Stimulated activated CD8-positive, alpha-beta memory T cell treated with anti-CD3 and anti-CD28 coated beads, Interleukin-12 subunit alpha, Interleukin-12 subunit beta, amount 100 ng/mL, for 24 hours (primary cell): ENCODE measurements at regions not wholly inside any gene's neighbourhood (a gene's known extent, or its start where the extent isn't known, plus 50 kb on each side); places are given as distances from the start of the nearest gene placed in this dataset.
"Not testable (repeated sequence)": the region's sequence is repeated elsewhere in the genome, so short reads cannot be mapped to it uniquely, and the experiment has no call there.

Source experiments
- DNase-seq: peaks from one replicate; pipeline ENCODE4 v3.0.0-alpha.2; 2020; ENCODE audit errors: extremely low read depth

GRCh38 chr4:128758314-128758922 is 51.1 kb upstream of the JADE1 start:
- DNase-seq = no peak

DNA sequence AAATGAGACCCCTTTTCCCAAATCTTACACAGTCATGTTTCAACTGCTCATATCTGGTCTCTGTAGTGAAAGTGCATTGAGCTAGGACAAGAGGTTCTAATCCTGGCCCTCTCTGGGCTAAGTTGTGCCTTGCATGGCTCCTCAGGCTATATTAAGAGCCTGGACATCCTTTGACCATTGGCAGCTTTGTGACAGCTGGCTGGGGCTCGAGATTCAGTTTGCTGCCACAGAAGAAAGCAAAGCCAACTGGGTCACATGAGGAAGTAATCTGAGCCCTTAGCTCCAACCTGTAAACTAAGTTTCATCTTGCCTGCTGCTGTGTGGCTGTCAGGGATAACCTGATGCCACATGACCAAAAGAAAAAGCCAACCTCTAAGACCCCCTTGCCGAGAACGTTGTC is 51.8 kb upstream of the JADE1 start:
- DNase-seq = no peak

DNA sequence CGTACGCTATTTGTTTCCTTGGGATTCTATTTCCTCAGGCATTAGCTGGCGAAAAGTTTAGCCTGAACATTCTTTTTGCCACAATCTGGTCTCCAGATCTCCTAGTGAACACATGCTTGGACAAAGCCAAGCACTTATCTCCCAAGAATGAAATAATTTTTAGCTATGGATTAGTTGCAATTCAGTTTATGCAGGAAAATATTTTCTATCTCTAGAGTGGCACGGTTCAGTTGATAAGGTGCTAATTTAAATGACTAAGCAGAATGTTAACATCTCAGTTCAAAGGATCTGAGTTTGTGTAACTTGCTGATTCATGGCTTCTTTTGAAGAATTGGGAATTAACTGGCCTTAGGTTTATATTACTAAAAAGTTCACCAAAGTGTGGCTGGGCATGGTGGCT is 58.1 kb upstream of the JADE1 start:
- DNase-seq = no peak

DNA sequence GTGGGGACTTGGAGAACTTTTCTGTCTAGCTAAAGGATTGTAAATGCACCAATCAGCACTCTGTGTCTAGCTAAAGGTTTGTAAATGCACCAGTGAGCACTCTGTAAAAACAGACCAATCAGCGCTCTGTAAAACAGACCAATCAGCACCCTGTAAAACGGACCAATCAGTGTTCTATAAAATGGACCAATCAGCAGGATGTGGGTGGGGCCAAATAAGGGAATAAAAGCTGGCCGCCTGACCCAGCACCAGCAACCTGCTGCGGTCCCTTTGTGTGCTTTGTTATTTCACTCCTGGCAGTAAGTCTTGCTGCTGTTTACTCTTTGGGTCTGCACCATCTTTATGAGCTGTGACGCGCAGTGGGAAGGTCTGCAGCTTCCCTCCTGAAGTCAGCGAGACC is 67.8 kb upstream of the JADE1 start:
- DNase-seq = not testable (repeated sequence)

DNA sequence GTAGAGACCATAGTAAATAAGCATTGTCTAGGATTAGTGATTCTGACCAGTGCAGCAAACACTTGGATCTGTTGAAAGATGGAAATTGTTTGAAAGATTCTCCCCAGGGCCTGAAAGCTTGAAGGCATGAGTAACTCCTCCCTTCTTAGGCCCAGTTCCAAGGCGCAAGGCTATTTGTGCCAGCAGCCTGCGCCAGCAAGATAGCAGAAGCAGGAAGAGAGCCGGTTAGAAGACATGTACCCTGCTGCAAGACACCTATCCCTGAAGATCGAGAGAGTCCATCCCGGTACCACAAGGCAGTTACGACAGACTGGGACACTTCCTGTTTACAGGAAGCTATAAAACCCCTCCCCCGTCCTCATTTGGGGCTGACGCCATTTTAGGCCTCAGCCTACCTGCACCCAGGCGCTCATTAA is 72.4 kb upstream of the JADE1 start:
- DNase-seq = no peak

DNA sequence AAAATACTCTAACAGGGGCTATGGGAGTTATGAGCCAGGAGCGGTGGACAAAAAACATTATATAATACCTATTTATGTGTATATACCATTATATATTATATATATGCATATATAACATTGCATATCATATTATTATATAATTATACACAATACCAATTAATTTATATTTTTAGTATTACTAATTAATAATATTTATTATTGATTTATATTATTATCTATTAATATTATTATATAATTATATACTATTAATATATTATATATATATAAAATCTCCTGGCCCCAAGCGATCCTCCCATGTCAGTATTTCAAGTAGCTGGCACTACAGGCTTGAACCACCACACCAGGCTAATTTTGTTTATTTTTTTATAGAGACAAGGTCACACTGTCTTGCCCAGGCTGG is 73.8 kb upstream of the JADE1 start:
- DNase-seq = no peak

DNA sequence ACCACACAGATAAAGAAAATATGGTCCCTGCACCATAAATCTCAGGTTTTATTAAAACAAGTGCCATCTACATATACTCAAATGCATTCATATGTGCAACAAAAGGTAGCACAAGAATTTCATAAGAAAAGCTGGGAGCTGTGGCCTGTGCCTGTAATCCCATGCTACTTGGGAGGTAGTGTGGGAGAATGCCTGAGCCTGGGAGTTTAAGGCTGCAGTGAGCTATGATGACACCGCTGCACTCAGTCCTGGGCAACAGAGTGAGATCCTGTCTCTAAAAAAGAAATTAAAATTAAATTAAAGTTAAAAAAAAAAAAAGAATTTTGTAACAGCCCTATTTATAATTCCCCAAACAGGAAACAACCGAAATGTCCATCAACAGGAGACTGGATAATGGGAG is 81.3 kb upstream of the JADE1 start:
- DNase-seq = no peak

GRCh38 chr4:128727658-128728057 is 81.8 kb upstream of the JADE1 start:
- no peak for DNase-seq

- DNase-seq = no peak
These were observed 84.0 kb upstream of the JADE1 start for GRCh38 chr4:128725405-128726055.

GRCh38 chr4:128722911-128723310 is 86.6 kb upstream of the JADE1 start:
- no peak for DNase-seq

DNA sequence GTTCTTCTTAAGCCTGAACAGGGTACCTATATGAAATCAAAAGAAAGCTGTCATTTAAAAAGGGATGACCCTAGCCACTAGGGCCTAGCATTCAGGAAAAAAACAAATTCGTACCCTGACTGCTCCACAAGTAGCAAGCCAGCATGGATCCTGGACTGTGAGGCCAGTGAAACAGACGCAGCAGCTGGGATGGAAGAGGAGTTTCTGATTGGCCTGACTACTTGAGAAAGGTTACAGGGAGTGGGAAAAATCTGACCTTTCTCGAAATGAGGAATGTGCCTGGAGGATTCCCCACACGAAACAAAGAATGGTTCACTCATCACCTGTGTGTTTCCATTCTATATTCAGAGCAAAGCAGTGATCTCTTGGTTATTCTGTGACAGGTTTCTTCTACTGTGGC is 87.6 kb upstream of the JADE1 start:
- no peak for DNase-seq

- DNase-seq = no peak
These were observed 89.2 kb upstream of the JADE1 start for GRCh38 chr4:128720270-128720669.

- no peak for DNase-seq
These were observed 90.7 kb upstream of the JADE1 start for GRCh38 chr4:128718768-128719167.

DNA sequence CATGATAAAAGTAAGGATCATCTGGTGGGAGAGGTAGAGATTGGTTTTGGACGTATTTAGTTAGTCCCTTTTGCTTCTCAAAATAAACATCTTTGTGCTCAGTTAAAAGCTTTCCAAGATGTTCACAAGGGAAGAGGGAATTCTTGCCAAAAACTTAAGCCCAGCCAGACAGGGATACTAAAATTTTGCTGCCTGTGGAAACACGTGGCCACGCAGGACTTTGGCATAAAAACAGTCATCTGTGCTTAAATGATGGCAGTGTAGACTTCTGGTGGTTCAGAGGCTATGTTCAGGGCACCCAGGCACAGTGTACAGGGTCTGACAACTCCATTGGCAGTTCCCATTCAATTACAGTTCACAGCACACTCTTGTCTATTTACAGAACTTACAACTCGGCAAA is 93.2 kb upstream of the JADE1 start:
- DNase-seq = no peak

DNA sequence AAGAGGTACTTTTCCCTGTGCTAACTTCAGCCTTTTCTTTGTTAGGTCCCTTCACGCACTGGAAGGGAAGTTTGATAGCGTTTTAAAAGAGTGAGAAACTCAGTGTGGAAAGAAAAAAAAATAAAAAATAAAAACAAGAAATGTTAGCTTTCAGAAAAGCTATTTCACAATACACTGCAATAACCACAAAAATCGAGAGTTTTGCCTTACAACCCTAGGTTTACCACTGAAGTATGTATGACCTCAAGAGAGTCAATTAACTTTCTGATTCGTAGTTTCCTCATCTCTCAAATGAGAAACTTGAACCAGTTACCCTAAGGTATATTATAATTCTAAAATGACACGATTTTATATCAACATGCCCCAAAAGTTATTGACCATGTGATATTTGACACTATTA is 93.9 kb upstream of the JADE1 start:
- DNase-seq = no peak

DNA sequence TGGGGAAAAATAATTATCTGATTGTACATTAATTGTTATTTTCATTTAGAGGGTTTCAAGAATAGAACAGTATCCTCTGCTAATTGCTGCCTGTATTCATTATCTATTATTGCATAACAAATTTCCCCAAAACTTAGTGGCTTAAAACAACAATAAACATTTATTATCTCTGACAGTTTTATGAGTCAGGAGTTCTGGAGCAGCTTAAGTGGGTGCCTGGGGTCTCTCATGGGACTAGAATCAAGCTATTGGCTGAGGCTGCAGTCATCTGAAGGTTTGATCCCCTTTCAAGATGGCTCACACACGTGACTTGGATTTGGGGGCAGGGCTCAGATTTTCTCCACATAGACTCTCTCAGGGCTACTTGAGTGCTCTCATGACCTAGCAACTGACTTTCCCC is 98.1 kb upstream of the JADE1 start:
- DNase-seq = no peak

GRCh38 chr4:128709268-128709667 is 100.2 kb upstream of the JADE1 start:
- DNase-seq = no peak

DNA sequence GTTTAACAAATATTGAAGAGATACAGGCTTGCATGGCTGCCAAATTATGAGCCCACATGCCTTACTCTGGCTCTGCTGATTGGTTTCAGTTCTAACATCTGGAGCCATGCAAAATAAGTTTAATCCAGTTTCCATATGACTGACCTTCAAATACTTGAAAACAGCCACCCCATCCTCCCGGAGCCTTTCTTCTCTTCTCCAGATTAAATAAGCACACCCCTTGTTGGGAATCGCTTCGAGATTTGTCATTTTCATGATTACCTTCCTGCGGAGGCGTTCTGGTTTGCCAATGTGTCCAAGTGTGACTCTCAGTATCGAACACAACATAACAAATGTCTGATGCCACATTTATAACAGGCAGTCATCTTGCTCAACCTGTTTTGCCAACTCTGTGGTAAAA is 101.6 kb upstream of the JADE1 start:
- no peak for DNase-seq

- no peak for DNase-seq
These were observed 105.6 kb upstream of the JADE1 start for GRCh38 chr4:128703948-128704347.

GRCh38 chr4:128700659-128701350 is 108.7 kb upstream of the JADE1 start:
- no peak for DNase-seq

DNA sequence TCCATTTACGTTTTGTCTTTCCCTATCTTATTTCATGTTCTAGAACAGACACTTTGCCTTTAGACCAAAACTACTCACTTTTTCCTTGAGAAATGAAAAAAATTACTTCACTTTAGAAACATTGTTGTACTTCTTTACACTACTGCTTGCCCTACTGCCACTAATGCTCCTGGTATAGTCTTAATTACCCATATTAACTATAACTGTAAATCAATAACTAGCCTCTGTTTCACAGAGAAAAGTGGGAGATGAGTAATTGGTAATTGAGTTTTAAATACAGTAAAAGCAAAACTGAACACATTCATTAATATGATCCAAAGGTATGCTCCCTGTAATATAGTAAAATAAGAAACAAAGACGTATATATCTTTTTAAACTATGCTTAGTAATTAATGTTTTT is 111.1 kb upstream of the JADE1 start:
- no peak for DNase-seq

GRCh38 chr4:128697323-128697722 is 112.2 kb upstream of the JADE1 start:
- no peak for DNase-seq

DNA sequence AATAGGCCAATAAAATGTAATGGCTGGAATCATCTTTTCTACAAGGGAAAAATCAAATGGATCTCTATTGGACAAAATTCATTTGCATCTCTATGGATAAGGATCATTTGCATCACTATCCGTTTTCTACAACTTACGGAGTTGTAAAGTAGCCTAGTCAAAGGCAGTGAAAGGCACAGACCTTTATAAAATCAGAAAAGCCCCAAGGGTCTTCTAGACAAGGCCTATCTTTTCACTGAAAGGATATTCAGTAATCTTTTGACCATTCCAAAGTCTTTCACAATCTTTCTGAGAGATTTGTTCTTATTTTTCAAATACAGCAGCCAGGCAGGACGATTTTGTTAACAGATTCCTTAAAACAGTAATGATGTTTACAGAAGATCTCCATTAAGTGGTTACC is 119.5 kb upstream of the JADE1 start:
- no peak for DNase-seq
